GM21737 (cell line): ENCODE measurements at regions not wholly inside any gene's neighbourhood (a gene's known extent, or its start where the extent isn't known, plus 50 kb on each side); places are given as distances from the start of the nearest gene placed in this dataset.

Experiments
- ATAC-seq: cut with Tn5 transposase; IDR thresholded peaks from one replicate; pipeline ENCODE4 v1.9.1; 2021; ENCODE audit warnings: mild to moderate bottlenecking, moderate library complexity; ENCODE audit not compliant: unreplicated experiment

DNA sequence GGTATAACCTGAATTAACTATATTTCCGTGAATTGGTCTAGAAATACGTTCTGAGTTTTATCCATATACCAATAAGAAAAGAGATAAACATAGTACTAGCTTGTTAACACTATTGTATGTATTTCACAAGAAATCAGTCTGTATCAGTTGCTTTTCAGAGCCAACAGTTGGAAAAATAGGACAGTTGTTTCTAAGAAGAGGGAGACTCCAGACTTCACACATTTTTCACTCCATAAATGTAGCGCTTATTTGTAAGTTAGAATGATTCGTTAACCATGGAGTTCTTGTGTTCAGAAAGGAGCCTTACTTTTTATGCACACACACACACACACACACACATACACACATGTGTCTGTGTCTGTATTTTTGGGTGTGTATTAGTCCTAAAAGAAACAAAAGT lies 376.7 kb upstream of the SMIM31 start:
- ATAC-seq: no peak

- no peak for ATAC-seq
These were observed 375.6 kb upstream of the SMIM31 start for GRCh38 chr4:164378361-164378760.

DNA sequence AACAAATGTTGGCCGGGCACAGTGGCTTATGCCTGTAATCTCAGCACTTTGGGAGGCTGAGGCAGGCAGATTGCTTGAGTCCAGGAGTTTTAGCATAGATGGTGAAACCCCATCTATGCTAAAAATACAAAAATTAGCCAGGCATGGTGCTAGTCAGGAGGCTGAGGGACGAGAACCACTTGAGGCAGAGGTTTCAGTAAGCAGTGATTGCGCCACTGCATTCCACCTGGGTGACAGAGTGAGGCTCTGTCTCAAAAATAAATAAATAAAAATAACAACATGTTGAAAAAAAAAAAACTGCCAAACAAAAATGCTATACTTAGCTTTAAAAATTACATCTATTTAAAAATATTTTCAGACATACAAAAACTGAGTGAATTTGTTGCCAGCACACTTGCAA lies 374.2 kb upstream of the SMIM31 start:
- ATAC-seq: no peak

- ATAC-seq: no peak
These were observed 372.1 kb upstream of the SMIM31 start for GRCh38 chr4:164381859-164382258.

GRCh38 chr4:164383058-164383357 lies 370.9 kb upstream of the SMIM31 start:
- ATAC-seq: no peak

DNA sequence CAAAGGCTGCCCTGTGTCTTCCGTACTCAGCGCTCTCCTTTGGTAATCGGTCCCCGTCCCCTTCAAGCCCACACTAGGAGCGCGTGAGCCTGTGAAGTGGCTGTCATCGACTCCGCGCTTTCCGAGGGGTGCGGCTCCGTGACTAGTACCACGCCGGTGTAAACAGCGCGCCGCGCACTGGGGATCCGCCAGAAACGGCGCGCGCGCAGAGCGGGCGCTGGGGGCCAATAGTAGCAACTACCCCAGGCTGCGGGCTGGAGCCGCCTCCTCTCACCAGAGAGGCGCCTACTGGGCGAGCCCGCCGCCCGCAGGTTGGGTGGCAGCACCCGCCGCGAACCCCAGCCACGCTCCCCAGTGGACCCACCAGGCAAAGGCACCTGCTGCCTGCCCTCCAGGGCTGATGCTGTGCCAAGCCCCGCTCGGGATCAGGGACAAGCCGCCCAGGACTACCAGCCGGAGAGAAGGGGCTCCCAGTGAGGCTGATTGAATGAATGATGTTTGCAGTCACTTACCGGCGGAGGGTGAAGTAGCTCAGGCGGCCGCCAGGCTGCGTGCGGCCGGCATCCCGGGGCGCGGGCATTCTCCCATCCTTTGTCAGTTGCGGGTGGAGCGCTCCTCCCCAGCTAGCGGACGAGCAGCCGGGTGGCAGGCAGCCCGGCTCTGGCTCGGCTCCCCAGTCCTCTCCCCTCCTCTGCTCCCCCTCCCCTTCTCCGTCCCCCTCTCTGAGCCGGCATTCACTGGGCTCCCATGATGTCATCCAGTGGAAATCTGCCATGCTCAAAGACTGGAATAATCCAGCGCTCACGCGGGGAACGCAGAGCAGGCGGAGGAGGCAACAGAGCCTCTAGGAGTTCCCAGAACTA lies 370.3 kb upstream of the SMIM31 start:
- ATAC-seq: no peak

GRCh38 chr4:164384416-164384815 lies 369.5 kb upstream of the SMIM31 start:
- no peak for ATAC-seq

GRCh38 chr4:164396439-164396838 lies 357.5 kb upstream of the SMIM31 start:
- ATAC-seq: no peak

DNA sequence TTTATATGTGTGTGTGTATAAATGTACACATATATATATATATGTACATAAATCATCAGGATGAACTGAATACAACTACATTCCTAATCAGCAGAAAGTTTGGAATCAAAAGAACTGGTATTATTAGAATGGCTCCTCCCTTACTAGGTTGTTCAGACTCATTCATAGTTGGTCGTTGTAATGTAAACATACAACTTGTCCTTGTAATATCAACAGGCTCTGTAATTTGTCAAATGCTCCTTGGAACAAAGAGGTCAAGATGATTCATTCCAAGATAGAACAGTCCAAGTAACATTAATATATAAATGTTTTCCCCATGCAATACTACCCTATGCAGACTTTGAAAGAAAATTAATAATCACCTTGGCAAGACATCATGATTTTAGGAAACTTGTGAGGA lies 351.4 kb upstream of the SMIM31 start:
- no peak for ATAC-seq

DNA sequence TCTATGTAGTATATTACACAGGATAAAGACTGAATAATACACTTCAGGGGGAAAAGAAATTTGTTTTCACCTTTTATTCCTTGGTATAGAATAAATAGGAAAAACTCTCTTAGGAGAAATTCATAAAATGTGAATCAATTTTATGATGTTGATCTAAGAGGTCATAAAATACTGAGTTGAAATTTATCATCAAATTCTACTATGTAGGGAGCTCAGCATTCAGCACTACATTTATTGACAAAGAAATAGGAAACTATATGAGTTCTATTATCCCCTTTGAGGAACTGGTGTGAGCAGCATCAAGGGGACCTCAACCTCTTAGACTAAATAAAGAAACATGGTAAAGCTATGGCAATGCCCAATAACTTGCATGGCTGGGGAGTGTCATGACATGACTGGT lies 348.2 kb upstream of the SMIM31 start:
- ATAC-seq: no peak

DNA sequence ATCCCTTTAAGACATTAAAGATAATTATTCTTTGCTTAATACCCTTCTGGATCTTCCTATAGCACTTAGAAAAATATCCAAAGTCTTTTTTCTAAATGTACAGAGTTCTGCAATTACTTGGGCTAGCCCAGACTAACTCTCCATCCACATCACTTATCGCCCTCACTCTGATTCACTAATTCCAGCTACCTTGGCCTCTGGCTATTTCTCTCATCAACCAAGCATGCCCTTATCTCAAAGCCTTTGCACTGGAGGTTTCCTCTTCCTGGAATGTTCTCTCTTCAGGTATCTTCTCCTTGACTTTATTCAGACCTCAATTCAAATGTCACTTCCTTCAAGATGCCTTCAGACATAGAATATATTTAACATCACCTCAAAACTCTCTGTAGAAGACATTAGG lies 345.1 kb upstream of the SMIM31 start:
- ATAC-seq: no peak

DNA sequence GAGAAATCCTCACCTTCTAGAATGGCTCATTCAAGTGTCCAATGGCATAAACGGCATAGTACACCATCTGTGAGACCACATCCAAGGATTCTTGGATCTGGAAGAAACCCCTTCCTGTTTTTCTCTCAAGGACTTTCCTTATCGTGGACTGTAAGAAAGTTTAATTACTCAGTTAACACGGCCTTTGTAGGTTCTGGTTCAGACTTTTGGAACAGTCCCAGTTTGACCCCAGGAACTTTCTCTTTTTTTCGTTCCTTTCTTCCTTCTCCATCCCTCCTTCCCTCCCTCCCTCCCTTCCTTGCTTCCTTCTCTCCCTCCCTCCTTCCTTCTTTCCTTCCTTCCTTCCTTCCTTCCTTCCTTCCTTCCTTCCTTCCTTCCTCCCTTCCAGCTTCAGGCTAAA lies 343.5 kb upstream of the SMIM31 start:
- ATAC-seq: no peak

DNA sequence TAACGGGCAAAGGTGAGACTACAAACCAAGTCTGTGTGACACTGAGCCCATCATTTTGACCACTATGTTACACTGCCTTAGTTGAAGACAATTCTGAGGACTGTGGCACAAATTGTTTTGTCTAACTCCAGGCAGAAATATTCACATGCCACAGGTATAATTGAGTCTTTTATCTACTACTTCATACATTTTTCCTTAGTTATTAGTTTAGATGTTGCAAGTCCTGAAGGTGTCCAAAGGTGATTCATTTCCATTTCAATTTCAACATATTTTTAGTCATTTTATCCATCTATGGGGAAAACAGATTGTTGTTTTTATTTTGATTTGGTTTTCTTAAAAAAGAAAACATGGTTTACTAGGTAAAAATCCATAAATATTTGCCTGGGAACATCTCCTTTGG lies 341.7 kb upstream of the SMIM31 start:
- ATAC-seq: no peak

DNA sequence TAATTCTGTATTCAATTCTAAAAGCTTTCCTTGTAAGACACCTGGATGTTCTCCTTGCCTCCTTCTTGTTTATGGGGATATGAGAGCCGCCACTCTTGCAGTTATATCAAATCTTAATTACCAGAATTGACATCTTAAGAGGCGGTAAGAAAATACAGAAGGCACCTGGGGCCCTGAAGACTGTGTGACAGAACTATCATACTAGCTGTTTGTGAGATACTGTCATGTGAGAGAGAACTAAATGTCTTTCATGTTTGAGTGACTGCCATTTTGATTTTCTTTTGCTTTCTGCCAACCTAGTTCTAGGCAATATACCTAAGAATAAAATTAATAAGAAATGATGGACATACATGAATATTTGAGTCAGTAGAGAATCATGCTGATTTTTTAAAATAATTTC lies 340.2 kb upstream of the SMIM31 start:
- no peak for ATAC-seq

DNA sequence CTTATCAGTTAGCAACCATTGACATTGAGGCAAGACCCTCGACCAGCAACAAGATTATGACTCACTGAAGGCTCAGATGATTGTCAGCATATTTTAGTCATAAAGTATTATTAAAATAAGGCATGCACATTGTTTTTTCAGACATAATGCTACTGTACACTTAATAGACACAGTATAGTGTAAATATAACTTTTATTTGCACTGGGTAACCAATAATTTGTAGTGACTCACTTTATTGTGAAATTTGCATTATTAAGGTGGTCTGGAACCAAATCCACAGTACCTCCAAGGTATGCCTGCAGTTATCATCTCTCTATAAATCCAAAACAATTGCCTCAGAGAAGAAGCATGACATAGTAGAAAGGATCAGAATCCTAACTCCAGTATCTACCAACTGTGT lies 330.1 kb upstream of the SMIM31 start:
- ATAC-seq: no peak

- no peak for ATAC-seq
These were observed 329.1 kb upstream of the SMIM31 start for GRCh38 chr4:164424846-164425245.

DNA sequence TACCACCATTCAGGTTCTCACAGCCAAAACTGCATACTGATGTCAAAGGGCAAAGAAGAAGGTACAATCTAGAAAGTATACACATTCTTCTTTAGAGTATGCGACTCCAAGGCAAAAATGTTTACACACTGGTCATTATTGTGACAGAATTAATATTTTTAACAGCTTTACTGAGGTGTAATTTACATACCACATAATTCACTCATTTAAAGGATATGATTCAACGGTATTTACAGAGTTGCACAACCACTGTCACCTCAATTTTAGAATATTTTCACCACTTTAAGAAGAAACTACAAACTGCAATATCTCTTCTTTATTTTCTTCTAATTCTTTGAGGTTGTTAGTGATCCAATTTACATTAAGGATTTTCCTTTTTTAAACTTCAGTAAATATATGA lies 325.4 kb upstream of the SMIM31 start:
- no peak for ATAC-seq

DNA sequence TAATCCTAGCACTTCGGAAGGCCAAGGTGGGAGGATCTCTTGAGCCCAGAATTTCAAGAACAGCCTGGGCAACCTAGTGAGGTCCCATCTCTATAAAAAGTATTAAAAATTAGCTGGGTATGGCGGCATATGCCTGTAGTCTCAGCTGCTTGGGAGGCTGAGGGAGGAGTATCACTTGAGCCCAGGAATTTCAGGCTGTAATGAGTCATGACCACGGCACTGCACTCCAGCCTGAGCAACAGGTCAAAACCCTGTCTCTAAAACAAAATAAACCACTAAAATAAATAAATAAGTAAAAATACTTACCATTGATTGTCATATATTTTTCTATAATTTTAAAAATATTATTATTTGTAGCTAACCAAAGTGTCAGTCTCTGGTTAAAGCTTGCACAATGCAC lies 315.6 kb upstream of the SMIM31 start:
- ATAC-seq: no peak

- no peak for ATAC-seq
These were observed 314.9 kb upstream of the SMIM31 start for GRCh38 chr4:164439037-164439436.

DNA sequence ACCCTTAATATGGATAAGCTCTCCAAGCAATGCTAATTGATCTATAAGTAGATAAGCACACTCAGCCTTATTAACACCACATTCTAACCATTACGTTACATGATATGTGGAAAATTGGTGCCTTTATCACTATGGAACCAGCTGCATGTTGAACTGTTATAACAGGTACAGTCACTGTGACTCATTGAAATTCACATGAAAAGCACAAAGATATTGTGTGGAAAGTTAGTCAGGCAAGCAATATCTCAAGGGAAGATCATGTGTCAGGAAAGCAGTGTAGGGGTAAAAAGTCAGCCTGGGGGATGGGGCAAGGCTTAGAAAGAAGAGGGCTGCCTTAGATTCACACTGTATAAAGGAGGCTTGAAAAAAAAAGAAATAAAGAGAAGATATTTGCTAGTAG lies 313.7 kb upstream of the SMIM31 start:
- ATAC-seq: no peak

DNA sequence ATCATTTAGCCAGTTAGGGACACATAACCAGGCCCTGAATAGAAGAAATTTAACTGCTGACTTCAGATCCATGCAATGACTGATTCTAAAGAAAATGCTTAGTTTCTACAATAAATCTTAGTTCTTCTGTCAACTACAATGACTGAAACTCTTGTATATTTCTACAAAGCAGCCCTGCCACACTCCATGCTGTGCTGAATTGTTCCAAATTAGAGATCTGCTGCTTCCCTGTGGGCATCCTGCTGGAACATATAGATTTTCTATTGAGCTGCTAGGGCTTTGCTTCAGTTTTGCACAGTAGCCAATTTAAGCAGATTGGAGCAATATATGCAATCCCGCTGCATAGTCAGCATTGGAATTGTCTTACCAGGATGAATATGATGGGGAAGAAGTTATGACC lies 312.8 kb upstream of the SMIM31 start:
- ATAC-seq: no peak

- no peak for ATAC-seq
These were observed 311.8 kb upstream of the SMIM31 start for GRCh38 chr4:164442180-164442579.

DNA sequence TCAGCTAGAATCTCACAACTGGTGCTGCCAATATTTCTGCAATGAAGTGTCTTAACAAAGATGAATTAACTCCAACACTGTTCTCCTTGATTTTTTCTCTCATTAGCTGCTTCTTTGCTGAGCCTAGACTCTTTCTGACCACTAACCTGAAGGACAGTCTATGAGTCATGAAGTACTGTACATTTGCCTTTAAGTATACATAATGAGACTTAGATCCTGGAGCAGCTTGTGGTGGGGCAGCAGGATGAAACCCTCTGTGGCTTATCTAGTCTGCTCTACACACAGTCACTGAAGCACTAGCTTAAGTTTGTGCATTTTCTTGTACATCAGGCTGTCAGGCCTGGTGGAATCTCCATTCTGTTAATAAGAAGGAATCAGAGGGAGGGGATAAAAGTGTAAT lies 307.4 kb upstream of the SMIM31 start:
- ATAC-seq: no peak
